Fibroblast of villous mesenchyme (primary cell): ENCODE measurements at regions not wholly inside any gene's neighbourhood (a gene's known extent, or its start where the extent isn't known, plus 50 kb on each side); places are given as distances from the start of the nearest gene placed in this dataset.
A peak's percentile ranks its signal among the peaks of the same experiment; 100 is the strongest.

Source experiments
- DNase-seq: peaks from one replicate; pipeline ENCODE4 v3.0.0-alpha.2; 2010; ENCODE audit warnings: low read depth
- H3K4me3 ChIP-seq: 2 replicates; pipeline ENCODE4 v1.5.1; 2011; ENCODE audit warnings: low read depth, mild to moderate bottlenecking, low read length
- TF ChIP-seq, protein P1 (sequence below): IDR thresholded peaks from 2 replicates; pipeline ENCODE4 v1.5.1; 2012; ENCODE audit warnings: low read depth, mild to moderate bottlenecking, low read length; ENCODE audit not compliant: insufficient read depth

DNA sequence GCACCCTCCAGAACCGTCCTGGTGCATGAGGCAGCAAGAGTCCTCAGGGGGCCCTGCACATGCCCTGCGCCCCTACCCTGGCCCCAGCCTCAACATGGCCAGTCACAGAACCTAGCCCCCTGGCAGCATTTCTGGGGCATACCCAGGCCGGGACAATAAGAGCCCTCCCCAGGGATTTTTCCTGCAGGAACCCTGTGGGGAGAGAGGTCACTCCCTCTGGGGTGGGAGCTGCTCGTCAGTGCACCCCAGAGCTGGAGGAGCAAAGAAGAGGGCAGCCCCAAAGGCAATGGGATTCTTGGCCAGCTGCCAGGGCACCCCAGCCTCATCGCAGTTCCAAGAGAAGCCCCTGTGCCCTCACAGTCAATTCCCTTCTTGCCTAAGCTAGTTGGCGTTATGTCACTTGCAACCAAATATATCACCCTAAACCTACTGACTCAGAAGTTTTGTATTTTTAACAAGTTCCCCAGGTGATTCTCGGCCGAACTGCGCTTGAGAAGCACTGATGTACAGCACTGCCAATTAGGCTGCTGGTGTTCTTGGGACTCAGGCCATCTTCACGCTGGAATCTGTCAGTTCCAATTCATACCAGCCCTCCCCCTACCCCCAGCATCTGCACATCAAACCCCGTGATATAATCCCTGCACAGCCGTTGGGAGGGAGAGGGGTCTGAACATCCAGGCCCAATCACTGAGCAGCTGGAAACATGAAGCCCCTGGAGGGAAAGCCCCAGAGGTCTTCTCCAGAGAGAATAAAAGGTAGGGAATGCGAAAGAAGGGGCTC lies 87.5 kb upstream of the PRR20G start:
- no peak overlapping the region for H3K4me3 ChIP-seq
- DNase-seq, result no peak
- TF ChIP-seq, protein P1, sequence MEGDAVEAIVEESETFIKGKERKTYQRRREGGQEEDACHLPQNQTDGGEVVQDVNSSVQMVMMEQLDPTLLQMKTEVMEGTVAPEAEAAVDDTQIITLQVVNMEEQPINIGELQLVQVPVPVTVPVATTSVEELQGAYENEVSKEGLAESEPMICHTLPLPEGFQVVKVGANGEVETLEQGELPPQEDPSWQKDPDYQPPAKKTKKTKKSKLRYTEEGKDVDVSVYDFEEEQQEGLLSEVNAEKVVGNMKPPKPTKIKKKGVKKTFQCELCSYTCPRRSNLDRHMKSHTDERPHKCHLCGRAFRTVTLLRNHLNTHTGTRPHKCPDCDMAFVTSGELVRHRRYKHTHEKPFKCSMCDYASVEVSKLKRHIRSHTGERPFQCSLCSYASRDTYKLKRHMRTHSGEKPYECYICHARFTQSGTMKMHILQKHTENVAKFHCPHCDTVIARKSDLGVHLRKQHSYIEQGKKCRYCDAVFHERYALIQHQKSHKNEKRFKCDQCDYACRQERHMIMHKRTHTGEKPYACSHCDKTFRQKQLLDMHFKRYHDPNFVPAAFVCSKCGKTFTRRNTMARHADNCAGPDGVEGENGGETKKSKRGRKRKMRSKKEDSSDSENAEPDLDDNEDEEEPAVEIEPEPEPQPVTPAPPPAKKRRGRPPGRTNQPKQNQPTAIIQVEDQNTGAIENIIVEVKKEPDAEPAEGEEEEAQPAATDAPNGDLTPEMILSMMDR, result no peak

DNA sequence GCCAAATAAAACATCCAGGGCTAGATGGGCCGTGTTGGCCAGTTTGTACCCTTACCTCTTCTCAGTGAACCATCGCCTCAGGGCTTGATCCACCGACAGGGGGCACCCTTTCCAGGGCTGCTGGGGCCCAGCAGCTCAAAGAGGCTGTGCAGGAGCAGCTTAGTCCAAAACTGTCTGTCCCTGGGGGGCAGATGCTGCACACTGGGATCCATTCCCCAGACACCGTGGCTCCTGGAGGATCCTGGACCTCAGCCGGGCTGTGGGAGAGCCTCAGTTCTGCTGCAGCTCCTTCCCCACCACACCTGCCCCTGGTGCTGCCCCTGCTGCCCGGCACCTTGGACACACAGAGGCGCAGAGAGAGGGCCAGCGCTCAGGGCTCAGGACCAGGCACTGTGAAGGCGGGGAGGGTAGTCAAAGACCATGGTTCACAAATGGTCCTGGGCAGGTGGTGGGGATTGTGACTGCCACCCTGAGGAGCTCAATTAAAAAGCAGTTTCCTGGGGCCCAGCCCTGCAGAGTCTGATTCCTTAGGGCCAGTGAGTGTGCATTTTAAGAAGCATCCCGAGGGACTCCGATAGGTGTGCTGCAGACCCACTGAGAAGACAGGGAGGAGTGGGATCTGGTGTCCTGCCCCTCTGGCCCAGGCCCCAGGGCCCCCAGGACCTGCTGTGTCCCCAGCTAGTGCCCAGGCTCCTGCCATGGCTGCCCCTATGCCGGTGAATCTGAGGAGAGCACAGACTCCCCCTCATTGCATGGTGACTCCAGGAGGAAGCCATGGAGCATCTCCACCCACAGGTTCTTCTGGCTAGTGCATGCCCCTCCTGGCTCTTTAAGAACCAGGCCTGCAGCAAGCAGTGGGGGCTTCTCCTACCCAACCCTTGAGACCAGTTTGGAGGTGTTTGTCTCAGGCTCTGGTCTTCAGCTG lies 86.5 kb upstream of the PRR20G start:
- TF ChIP-seq, protein P1, result peak; percentile 40
- no peak overlapping the region for H3K4me3 ChIP-seq
- no peak for DNase-seq

DNA sequence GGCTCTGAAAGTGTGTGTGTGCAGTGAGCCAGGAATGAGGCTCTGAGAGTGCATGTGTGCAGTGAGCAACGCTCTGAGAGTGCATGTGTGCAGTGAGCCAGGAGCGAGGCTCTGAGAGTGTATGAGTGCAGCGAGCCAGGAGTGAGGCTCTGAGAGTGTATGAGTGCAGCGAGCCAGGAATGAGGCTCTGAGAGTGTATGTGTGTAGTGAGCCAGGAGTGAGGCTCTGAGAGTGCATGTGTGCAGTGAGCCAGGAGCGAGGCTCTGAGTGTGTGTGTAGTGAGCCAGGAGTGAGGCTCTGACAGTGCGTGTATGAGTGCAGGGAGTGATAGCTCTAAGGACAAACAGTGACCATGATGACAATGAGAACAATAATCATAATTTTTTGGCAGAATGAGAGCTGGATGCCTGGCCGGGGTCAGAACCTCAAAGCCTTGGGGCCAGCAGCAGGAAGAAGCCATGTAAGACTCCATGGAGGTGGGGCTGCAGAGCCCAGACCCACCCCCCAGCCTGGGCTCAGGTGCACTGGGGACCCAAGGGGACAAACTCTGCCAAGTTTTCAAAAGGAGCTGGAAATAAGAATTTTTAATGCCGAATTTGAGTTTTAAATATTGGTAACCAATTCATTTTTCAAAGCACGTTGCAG lies 85.7 kb upstream of the PRR20G start:
- TF ChIP-seq, protein P1, result no peak
- H3K4me3 ChIP-seq, result no peak overlapping the region
- DNase-seq, result no peak

DNA sequence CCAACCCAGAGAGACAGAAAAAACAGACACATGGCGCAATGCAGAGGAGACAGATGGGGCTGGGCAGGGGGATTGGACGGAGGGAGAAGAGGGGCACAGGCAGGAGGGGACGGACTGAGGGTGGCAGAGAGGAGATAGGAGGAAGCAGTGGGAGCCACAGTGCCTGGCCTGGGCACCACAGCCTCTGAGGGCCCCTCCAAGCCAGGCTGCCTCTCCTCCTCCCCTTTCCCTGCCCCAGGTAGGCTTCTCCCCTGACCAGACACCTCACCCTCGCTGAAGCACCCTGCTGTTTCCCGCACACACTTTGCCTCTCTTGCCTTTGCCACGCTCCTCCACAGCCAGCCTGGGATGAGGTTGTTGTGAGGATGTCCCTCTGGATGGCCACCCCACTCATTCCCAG lies 84.0 kb upstream of the PRR20G start:
- TF ChIP-seq, protein P1, result no peak
- DNase-seq, result no peak
- H3K4me3 ChIP-seq, result no peak overlapping the region

DNA sequence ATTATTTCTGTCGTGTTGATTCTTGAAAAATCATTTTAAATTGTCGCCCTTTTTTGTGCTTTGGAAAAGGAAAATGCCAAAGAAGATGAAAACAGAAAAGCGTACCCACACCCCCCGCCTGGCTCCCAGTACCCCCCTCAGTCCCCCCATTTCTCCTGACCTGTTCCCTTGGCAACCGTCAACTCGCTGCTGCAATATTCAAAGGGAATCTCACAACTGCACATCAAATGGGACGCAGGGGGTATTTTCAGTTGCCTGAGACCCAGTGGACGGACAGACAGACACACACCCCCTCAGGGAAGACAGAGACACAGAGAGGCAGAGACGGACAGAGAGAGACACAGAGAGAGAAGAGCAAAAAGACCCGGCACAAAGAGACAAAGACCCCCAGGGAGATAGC lies 83.5 kb upstream of the PRR20G start:
- DNase-seq, result no peak
- H3K4me3 ChIP-seq, result no peak overlapping the region
- TF ChIP-seq, protein P1, result no peak

DNA sequence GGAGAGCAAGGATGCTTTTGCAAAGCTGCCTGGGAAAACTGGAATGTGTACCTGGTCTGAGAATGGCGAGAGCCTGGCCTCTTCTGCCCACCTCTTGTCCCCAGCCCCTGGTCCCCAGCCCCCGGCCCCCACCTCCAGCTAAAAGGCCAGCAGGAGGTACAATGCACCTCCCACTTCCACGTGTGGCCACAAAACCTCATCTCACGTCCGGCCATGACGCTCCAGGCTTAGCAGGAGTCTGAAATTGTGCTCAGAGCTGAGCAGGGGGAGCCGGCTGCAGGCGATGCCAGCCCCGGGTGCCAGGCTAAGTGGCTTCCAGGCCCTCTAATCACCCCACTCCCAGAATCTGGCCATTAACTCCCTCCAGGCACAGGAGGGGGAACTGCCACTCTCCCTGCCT lies 83.1 kb upstream of the PRR20G start:
- TF ChIP-seq, protein P1, result no peak
- no peak overlapping the region for H3K4me3 ChIP-seq
- DNase-seq, result no peak
